Right lobe of liver (tissue), 4 donors: ENCODE measurements at regions not wholly inside any gene's neighbourhood (a gene's known extent, or its start where the extent isn't known, plus 50 kb on each side); places are given as distances from the start of the nearest gene placed in this dataset.

Source experiments
- POLR2A ChIP-seq: fragments of 450-650 bp; IDR thresholded peaks from one replicate; pipeline ENCODE4 v1.6.1; 2017; ENCODE audit warnings: antibody characterized with exemption, mild to moderate bottlenecking
- TF ChIP-seq, protein P1 (sequence below), 4 donors: fragments of 200-600 bp in 3 of 4; fragments of 450-650 bp in 1 of 4; IDR thresholded peaks; one replicate each; pipeline versions ENCODE4 v1.5.1 to v1.8.0; 2016 to 2022; ENCODE audit warnings: antibody characterized with exemption in 4 of 4, mild to moderate bottlenecking in 2 of 4
- donor health status: DM: no; HTN: no; CAD: no.
- donor health status: DM: no; HTN: no; CAD: no.
- donor health status: DM: no; HTN: yes; CAD: no.

GRCh38 chr3:115503394-115503793 lies 119.9 kb upstream of the GAP43 start:
- TF ChIP-seq, protein P1, sequence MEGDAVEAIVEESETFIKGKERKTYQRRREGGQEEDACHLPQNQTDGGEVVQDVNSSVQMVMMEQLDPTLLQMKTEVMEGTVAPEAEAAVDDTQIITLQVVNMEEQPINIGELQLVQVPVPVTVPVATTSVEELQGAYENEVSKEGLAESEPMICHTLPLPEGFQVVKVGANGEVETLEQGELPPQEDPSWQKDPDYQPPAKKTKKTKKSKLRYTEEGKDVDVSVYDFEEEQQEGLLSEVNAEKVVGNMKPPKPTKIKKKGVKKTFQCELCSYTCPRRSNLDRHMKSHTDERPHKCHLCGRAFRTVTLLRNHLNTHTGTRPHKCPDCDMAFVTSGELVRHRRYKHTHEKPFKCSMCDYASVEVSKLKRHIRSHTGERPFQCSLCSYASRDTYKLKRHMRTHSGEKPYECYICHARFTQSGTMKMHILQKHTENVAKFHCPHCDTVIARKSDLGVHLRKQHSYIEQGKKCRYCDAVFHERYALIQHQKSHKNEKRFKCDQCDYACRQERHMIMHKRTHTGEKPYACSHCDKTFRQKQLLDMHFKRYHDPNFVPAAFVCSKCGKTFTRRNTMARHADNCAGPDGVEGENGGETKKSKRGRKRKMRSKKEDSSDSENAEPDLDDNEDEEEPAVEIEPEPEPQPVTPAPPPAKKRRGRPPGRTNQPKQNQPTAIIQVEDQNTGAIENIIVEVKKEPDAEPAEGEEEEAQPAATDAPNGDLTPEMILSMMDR (IDR thresholded peaks at IDR 0.05): no peak
- TF ChIP-seq POLR2A: no peak
